Erythroblast (primary cell): ENCODE measurements at regions not wholly inside any gene's neighbourhood (a gene's known extent, or its start where the extent isn't known, plus 50 kb on each side); places are given as distances from the start of the nearest gene placed in this dataset.

Experiments used
- GATA1 ChIP-seq: IDR thresholded peaks from 2 replicates; pipeline ENCODE4 v1.6.1; 2011; ENCODE audit warnings: low read depth, mild to moderate bottlenecking, control low read depth, low read length, moderate library complexity
- POLR2A ChIP-seq: IDR thresholded peaks from 2 replicates; pipeline ENCODE4 v1.6.1; 2011; ENCODE audit warnings: mild to moderate bottlenecking, low read length

DNA sequence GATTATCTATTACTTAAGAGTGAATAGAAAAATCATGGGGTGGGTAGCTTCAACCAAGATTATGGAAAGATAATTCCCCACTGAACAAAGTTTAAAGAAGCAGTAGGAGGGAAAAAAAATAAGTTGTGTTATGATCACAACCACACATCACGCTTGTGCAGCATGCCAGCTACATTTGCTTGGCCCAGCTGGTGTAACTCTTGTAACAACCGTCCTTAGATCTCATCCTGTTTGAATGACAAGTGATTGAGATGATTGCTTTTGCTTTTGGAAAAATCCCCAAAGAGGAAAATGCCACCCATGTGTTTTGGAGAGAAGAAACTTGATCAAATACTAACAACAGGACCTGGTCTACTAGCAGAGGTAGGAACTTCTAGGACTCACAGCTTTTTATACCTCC is 107.6 kb upstream of the KIF2A start:
- TF ChIP-seq POLR2A = no peak
- no peak for TF ChIP-seq GATA1
